ENCODE measurements at regions not wholly inside any gene's neighbourhood (a gene's known extent, or its start where the extent isn't known, plus 50 kb on each side); places are given as distances from the start of the nearest gene placed in this dataset.
A peak's percentile ranks its signal among the peaks of the same experiment; 100 is the strongest.

GRCh38 chr15:98562331-98562937 is 85.9 kb upstream of the IGF1R start:
- Histone ChIP-seq H2AFZ (ENCODE audit: low read depth, low read length) (no peak overlapping the region), H3K27me3 (ENCODE audit: low read depth, low read length) (peaks cover 14% of the 10 kb centered on the region), H3K36me3 (replicated peaks; ENCODE audit: low read depth, low read length) (no peaks in the 10 kb centered on the region), H3K4me2 (ENCODE audit: low read length) (no peak overlapping the region), H3K4me3 (ENCODE audit: low read length) (no peak overlapping the region), H3K79me2 (ENCODE audit: low read length) (no peaks in the 10 kb centered on the region), H3K27ac (ENCODE audit: low read length) (no peak overlapping the region), H3K9me3 (ENCODE audit: insufficient read depth, low read length) (no peaks in the 10 kb centered on the region), H4K20me1 (ENCODE audit: insufficient read depth, low read length) (no peaks in the 10 kb centered on the region), H3K9ac (ENCODE audit: low read length) (no peak overlapping the region), H3K4me1 (ENCODE audit: low read length) (no peaks in the 10 kb centered on the region)
- TF ChIP-seq EZH2phosphoT487 (IDR thresholded peaks at IDR 0.05; ENCODE audit: low read depth) (no peak), CTCF (IDR thresholded peaks at IDR 0.05; ENCODE audit: low read depth, low read length) (no peak)

GRCh38 chr15:98565566-98565965 is 82.8 kb upstream of the IGF1R start:
- Histone ChIP-seq H3K4me1 (ENCODE audit: low read length) (no peaks in the 10 kb centered on the region), H3K4me2 (ENCODE audit: low read length) (no peak overlapping the region), H3K79me2 (ENCODE audit: low read length) (no peaks in the 10 kb centered on the region), H4K20me1 (ENCODE audit: insufficient read depth, low read length) (no peaks in the 10 kb centered on the region), H3K27me3 (ENCODE audit: low read depth, low read length) (peaks cover 16% of the 10 kb centered on the region), H3K36me3 (replicated peaks; ENCODE audit: low read depth, low read length) (no peaks in the 10 kb centered on the region), H3K9ac (ENCODE audit: low read length) (no peak overlapping the region), H3K9me3 (ENCODE audit: insufficient read depth, low read length) (no peaks in the 10 kb centered on the region), H3K4me3 (ENCODE audit: low read length) (no peak overlapping the region), H3K27ac (ENCODE audit: low read length) (no peak overlapping the region), H2AFZ (ENCODE audit: low read depth, low read length) (no peak overlapping the region)
- no peak for TF ChIP-seq EZH2phosphoT487 (IDR thresholded peaks at IDR 0.05; ENCODE audit: low read depth)
- TF ChIP-seq CTCF (IDR thresholded peaks at IDR 0.05; ENCODE audit: low read depth, low read length), result no peak

- H3K4me1 ChIP-seq (ENCODE audit: low read length), result no peaks in the 10 kb centered on the region
- TF ChIP-seq CTCF (IDR thresholded peaks at IDR 0.05; ENCODE audit: low read depth, low read length) (no peak), EZH2phosphoT487 (IDR thresholded peaks at IDR 0.05; ENCODE audit: low read depth) (no peak)
- peaks cover 13% of the 10 kb centered on the region for H3K27me3 ChIP-seq (ENCODE audit: low read depth, low read length)
- H3K9me3 ChIP-seq (ENCODE audit: insufficient read depth, low read length), result no peaks in the 10 kb centered on the region
- no peaks in the 10 kb centered on the region for H3K79me2 ChIP-seq (ENCODE audit: low read length)
- H3K27ac ChIP-seq (ENCODE audit: low read length), result no peak overlapping the region
- no peak overlapping the region for H2AFZ ChIP-seq (ENCODE audit: low read depth, low read length)
- no peaks in the 10 kb centered on the region for H3K36me3 ChIP-seq (replicated peaks; ENCODE audit: low read depth, low read length)
- H4K20me1 ChIP-seq (ENCODE audit: insufficient read depth, low read length), result no peaks in the 10 kb centered on the region
- H3K9ac ChIP-seq (ENCODE audit: low read length), result no peak overlapping the region
- H3K4me2 ChIP-seq (ENCODE audit: low read length), result no peak overlapping the region
- H3K4me3 ChIP-seq (ENCODE audit: low read length), result no peak overlapping the region
Measured at GRCh38 chr15:98567951-98568350, 80.4 kb upstream of the IGF1R start.

GRCh38 chr15:98568382-98569017 is 79.8 kb upstream of the IGF1R start:
- H3K4me2 ChIP-seq (ENCODE audit: low read length), result no peak overlapping the region
- no peak overlapping the region for H3K27ac ChIP-seq (ENCODE audit: low read length)
- H2AFZ ChIP-seq (ENCODE audit: low read depth, low read length), result no peak overlapping the region
- H3K4me3 ChIP-seq (ENCODE audit: low read length), result no peak overlapping the region
- H3K36me3 ChIP-seq (replicated peaks; ENCODE audit: low read depth, low read length), result no peaks in the 10 kb centered on the region
- TF ChIP-seq EZH2phosphoT487 (IDR thresholded peaks at IDR 0.05; ENCODE audit: low read depth) (no peak), CTCF (IDR thresholded peaks at IDR 0.05; ENCODE audit: low read depth, low read length) (0 out of 2 replicates have a peak, but pooled peaks have one; percentile 8)
- no peak overlapping the region for H3K9ac ChIP-seq (ENCODE audit: low read length)
- no peaks in the 10 kb centered on the region for H3K79me2 ChIP-seq (ENCODE audit: low read length)
- no peaks in the 10 kb centered on the region for H3K4me1 ChIP-seq (ENCODE audit: low read length)
- H4K20me1 ChIP-seq (ENCODE audit: insufficient read depth, low read length), result no peaks in the 10 kb centered on the region
- peaks cover 13% of the 10 kb centered on the region for H3K27me3 ChIP-seq (ENCODE audit: low read depth, low read length)
- H3K9me3 ChIP-seq (ENCODE audit: insufficient read depth, low read length), result no peaks in the 10 kb centered on the region

Measured in OCI-LY3 (cell line).